MCF 10A (cell line): ENCODE measurements at regions not wholly inside any gene's neighbourhood (a gene's known extent, or its start where the extent isn't known, plus 50 kb on each side); places are given as distances from the start of the nearest gene placed in this dataset.

Experiments used
- BruUV-seq: library from RNA; stranded (reverse); fragments of 400-500 nt; replicated peaks from 2 replicates; lab custom pipeline; 2021; lab: Mats Ljungman, UMichigan
- CTCF ChIA-PET: fragments of 300-600 bp; sonication (Branson Sonifier 250); formaldehyde crosslinking; extraction: SDS; loops from one replicate; lab custom pipeline; 2021; ENCODE audit warnings: antibody characterized with exemption, inconsistent platforms; lab: Yijun Ruan, JAX
- POLR2A ChIA-PET: fragments of 300-600, 350-650 bp; sonication (Branson Sonifier 250); formaldehyde crosslinking; extraction: SDS; loops from one replicate; lab custom pipeline; 2020; ENCODE audit warnings: antibody characterized with exemption, inconsistent platforms; lab: Yijun Ruan, JAX
- DNase-seq: peaks from one replicate; pipeline ENCODE4 v3.0.0-alpha.2; 2018; ENCODE audit not compliant: unreplicated experiment
- H3K27ac Mint-ChIP-seq: one replicate; pipeline ENCODE4 v1.8.0; 2022; ENCODE audit warnings: mild to moderate bottlenecking, low read depth, mixed read lengths; ENCODE audit not compliant: unreplicated experiment
- H3K27me3 Mint-ChIP-seq: one replicate; pipeline ENCODE4 v1.8.0; 2022; ENCODE audit warnings: mixed read lengths; ENCODE audit not compliant: insufficient read depth, unreplicated experiment
- H3K36me3 Mint-ChIP-seq: one replicate; pipeline ENCODE4 v1.8.0; 2022; ENCODE audit warnings: mild to moderate bottlenecking, moderate library complexity, mixed read lengths; ENCODE audit not compliant: insufficient read depth, unreplicated experiment
- H3K4me1 Mint-ChIP-seq: one replicate; pipeline ENCODE4 v1.8.0; 2022; ENCODE audit warnings: mixed read lengths; ENCODE audit not compliant: insufficient read depth, unreplicated experiment
- H3K4me3 Mint-ChIP-seq: one replicate; pipeline ENCODE4 v1.8.0; 2022; ENCODE audit warnings: mild to moderate bottlenecking, moderate library complexity, mixed read lengths; ENCODE audit not compliant: unreplicated experiment
- H3K9me3 Mint-ChIP-seq: one replicate; pipeline ENCODE4 v1.8.0; 2022; ENCODE audit warnings: mixed read lengths; ENCODE audit not compliant: unreplicated experiment
- intact Hi-C: fragments of 100-400 bp; cut with micrococcal nuclease; formaldehyde crosslinking; loops from 2 replicates; pipeline ENCODE4 v1.14.1; 2022
- TF ChIP-seq, protein P1 (sequence below): fragments of 200-600 bp; IDR thresholded peaks from one replicate; pipeline ENCODE4 v1.8.0; 2022; ENCODE audit warnings: antibody characterized with exemption, mild to moderate bottlenecking; ENCODE audit not compliant: unreplicated experiment

DNA sequence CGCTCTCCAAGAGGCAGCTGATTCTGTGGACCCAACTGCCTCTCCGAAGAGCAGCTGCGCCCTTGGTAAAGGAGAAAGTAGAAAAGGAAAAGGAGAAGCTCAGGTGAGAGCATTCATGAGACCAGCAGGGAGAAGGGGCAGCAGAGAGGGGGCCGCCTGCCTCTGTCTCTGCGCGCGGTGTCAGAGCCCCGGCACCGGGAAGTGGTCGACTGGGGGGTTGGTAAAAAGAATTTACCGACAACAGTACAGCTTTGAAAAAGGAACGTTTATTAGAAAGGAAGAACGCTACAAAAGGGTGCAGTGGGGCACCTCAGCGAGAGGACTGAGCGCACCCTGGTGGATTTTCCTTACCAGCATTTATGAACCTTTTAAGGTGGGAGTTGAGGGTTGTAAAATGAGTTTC, 61.9 kb downstream of the GPR6 start:
- POLR2A ChIA-PET: interaction anchor here (0.7 to 1.6 kb wide), 9 partner anchors 8 to 495 kb away, joined by 3 to 6 read pairs (median 3); partner anchors contain the start of genes CDC40 and WASF1
- peak; percentile 47 for DNase-seq
- Mint-ChIP-seq H3K4me1 (peaks cover 15% of the 10 kb centered on the region), H3K27ac (peak overlapping the region; percentile 22), H3K4me3 (peak overlapping the region; percentile 68), H3K27me3 (no peaks in the 10 kb centered on the region), H3K9me3 (no peaks in the 10 kb centered on the region), H3K36me3 (peaks cover 8% of the 10 kb centered on the region)
- CTCF ChIA-PET: interaction anchor here (0.5 to 12.6 kb wide), 107 partner anchors 9 to 897 kb away, joined by 3 to 337 read pairs (median 4); partner anchors contain the start of genes AK9, CDC40, FIG4 and WASF1
- intact Hi-C loops: loop anchor here (1.0 kb wide), 5 partner anchors 13 to 513 kb away; no protein-coding TSS in a partner anchor
- BruUV-seq: no TSS peak
- TF ChIP-seq, protein P1, sequence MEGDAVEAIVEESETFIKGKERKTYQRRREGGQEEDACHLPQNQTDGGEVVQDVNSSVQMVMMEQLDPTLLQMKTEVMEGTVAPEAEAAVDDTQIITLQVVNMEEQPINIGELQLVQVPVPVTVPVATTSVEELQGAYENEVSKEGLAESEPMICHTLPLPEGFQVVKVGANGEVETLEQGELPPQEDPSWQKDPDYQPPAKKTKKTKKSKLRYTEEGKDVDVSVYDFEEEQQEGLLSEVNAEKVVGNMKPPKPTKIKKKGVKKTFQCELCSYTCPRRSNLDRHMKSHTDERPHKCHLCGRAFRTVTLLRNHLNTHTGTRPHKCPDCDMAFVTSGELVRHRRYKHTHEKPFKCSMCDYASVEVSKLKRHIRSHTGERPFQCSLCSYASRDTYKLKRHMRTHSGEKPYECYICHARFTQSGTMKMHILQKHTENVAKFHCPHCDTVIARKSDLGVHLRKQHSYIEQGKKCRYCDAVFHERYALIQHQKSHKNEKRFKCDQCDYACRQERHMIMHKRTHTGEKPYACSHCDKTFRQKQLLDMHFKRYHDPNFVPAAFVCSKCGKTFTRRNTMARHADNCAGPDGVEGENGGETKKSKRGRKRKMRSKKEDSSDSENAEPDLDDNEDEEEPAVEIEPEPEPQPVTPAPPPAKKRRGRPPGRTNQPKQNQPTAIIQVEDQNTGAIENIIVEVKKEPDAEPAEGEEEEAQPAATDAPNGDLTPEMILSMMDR: peak; percentile 47

DNA sequence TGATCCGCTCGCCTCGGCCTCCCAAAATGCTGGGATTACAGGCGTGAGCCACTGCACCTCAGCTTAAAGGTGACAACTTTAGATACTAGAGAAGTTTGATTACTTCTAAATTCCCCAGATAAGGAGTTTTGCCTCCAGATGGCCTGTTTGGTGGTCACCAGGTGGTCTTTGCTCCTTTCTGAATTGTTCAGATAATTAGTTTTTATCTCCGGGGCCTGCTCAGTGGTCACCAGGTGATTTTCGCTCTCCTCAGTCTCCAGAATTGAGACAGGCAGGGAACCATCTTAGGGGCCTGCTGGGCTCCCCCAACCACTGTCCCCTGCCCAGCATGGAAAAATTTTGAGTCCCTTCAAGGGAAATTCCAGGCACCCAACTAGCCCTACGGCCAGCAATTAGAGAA, 62.6 kb downstream of the GPR6 start:
- ChIA-PET CTCF (interaction anchor here (0.7 to 12.6 kb wide), 41 partner anchors 8 to 561 kb away, joined by 3 to 337 read pairs (median 6); partner anchors contain the start of genes AK9, CDC40, FIG4 and WASF1), POLR2A (interaction anchor here (1.2 to 1.6 kb wide), 4 partner anchors 9 to 344 kb away, joined by 3 to 6 read pairs (median 4); partner anchors contain the start of genes CDC40 and WASF1)
- BruUV-seq: no TSS peak
- intact Hi-C loops: no loop called here
- Mint-ChIP-seq H3K27me3 (no peaks in the 10 kb centered on the region), H3K36me3 (peaks cover 8% of the 10 kb centered on the region), H3K4me1 (peaks cover 15% of the 10 kb centered on the region), H3K4me3 (no peak overlapping the region), H3K27ac (no peak overlapping the region), H3K9me3 (no peaks in the 10 kb centered on the region)
- DNase-seq: no peak
- TF ChIP-seq, protein P1: no peak

DNA sequence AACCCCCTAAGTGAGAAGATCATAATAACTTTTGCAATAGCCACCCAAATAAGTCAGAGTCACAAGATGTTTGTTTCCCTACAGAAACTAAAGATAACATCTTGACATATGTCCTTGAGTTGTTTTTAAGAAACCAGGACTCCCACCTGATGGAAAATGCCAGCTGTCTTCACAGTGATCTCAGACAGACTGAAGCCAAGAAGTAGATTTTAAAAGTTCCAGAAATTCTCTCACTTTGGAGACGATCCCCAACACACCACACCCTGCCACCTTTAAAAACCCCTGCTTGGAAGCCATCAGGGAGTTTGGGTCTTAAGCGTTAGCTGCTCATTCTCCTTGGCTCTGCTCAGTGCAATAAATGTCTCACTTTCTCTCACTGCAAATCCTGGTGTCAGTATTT, 63.0 kb downstream of the GPR6 start:
- TF ChIP-seq, protein P1: no peak
- no peak for DNase-seq
- no TSS peak for BruUV-seq
- H3K36me3 Mint-ChIP-seq: peaks cover 8% of the 10 kb centered on the region
- H3K27me3 Mint-ChIP-seq: no peaks in the 10 kb centered on the region
- H3K4me3 Mint-ChIP-seq: no peak overlapping the region
- intact Hi-C loops: no loop called here
- H3K9me3 Mint-ChIP-seq: no peaks in the 10 kb centered on the region
- POLR2A ChIA-PET: interaction anchor here (0.6 kb wide), 1 partner anchor 57 kb away, joined by 3 read pairs; no protein-coding TSS in a partner anchor
- no peak overlapping the region for H3K27ac Mint-ChIP-seq
- H3K4me1 Mint-ChIP-seq: peaks cover 15% of the 10 kb centered on the region
- CTCF ChIA-PET: interaction anchor here (0.7 to 12.6 kb wide), 12 partner anchors 8 to 514 kb away, joined by 3 to 337 read pairs (median 24); partner anchors contain the start of genes AK9, CDC40, FIG4 and WASF1

DNA sequence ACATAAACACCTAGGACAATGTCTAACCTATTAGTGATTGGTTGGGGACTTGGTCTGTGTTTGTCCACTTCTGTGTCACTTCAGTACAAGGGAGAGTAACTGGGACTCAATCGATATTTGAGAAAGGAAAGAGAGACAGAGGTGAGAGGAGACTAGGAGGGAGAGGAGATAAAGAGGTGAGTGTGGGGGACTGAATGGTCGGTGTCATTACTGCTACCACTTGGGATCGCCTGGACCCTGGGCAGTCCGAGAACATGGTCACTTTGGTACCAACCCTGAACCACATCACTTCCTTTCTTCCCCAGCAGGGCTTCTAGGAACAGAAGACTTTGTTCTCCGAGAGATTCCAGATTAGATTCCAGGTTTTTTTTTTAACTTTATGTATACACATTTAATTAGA, 63.7 kb downstream of the GPR6 start:
- Mint-ChIP-seq H3K27me3 (no peaks in the 10 kb centered on the region), H3K9me3 (no peaks in the 10 kb centered on the region), H3K27ac (no peak overlapping the region), H3K4me1 (peaks cover 15% of the 10 kb centered on the region), H3K4me3 (no peak overlapping the region), H3K36me3 (peaks cover 8% of the 10 kb centered on the region)
- CTCF ChIA-PET: interaction anchor here (3.7 to 12.6 kb wide), 6 partner anchors 12 to 515 kb away, joined by 22 to 337 read pairs (median 85); no protein-coding TSS in a partner anchor
- no peak for DNase-seq
- POLR2A ChIA-PET: interaction anchor here (0.6 kb wide), 1 partner anchor 57 kb away, joined by 3 read pairs; no protein-coding TSS in a partner anchor
- TF ChIP-seq, protein P1: no peak
- intact Hi-C loops: no loop called here
- BruUV-seq: no TSS peak
